Activated T-helper 1 cell treated with anti-CD3 and anti-CD28 coated beads, Interleukin-12 subunit alpha, Interleukin-12 subunit beta, Interleukin-2, Interleukin-4 antibody, amounts not matched to agents 30 ng/mL and 10 ng/mL and 1 ng/mL, durations not matched to agents 14 hours and 24 hours and 36 hours (primary cell): ENCODE measurements at regions not wholly inside any gene's neighbourhood (a gene's known extent, or its start where the extent isn't known, plus 50 kb on each side); places are given as distances from the start of the nearest gene placed in this dataset.

Experiments
- DNase-seq: peaks from one replicate; pipeline ENCODE4 v3.0.0; 2021; ENCODE audit warnings: low spot score
- H3K27ac Mint-ChIP-seq: one replicate; pipeline ENCODE4 v1.8.0; 2021; ENCODE audit warnings: mild to moderate bottlenecking, mixed read lengths
- H3K27me3 Mint-ChIP-seq: one replicate; pipeline ENCODE4 v1.8.0; 2022; ENCODE audit warnings: mild to moderate bottlenecking, moderate library complexity, mixed read lengths; ENCODE audit not compliant: insufficient read depth
- H3K36me3 Mint-ChIP-seq: one replicate; pipeline ENCODE4 v1.8.0; 2021; ENCODE audit warnings: low read depth, mixed read lengths
- H3K4me1 Mint-ChIP-seq: one replicate; pipeline ENCODE4 v1.8.0; 2021; ENCODE audit warnings: low read depth, mixed read lengths
- H3K4me3 Mint-ChIP-seq: one replicate; pipeline ENCODE4 v1.8.0; 2021; ENCODE audit warnings: mild to moderate bottlenecking, moderate library complexity, mixed read lengths
- H3K9me3 Mint-ChIP-seq: one replicate; pipeline ENCODE4 v1.8.0; 2021; ENCODE audit warnings: mixed read lengths
- intact Hi-C: fragments of 100-400 bp; cut with micrococcal nuclease; formaldehyde crosslinking; loops from one replicate; pipeline ENCODE4 v1.15.1; 2024

GRCh38 chr2:12795851-12796250, 79.1 kb downstream of the TRIB2 start:
- H3K27me3 Mint-ChIP-seq: no peaks in the 10 kb centered on the region
- H3K9me3 Mint-ChIP-seq: peaks cover 19% of the 10 kb centered on the region
- DNase-seq: no peak
- H3K27ac Mint-ChIP-seq: no peak overlapping the region
- H3K4me3 Mint-ChIP-seq: no peak overlapping the region
- intact Hi-C loops: no loop called here
- no peaks in the 10 kb centered on the region for H3K4me1 Mint-ChIP-seq
- no peaks in the 10 kb centered on the region for H3K36me3 Mint-ChIP-seq

GRCh38 chr2:12796657-12797056, 79.9 kb downstream of the TRIB2 start:
- H3K27ac Mint-ChIP-seq: no peak overlapping the region
- no peak for DNase-seq
- no peaks in the 10 kb centered on the region for H3K4me1 Mint-ChIP-seq
- H3K4me3 Mint-ChIP-seq: no peak overlapping the region
- no peaks in the 10 kb centered on the region for H3K27me3 Mint-ChIP-seq
- H3K36me3 Mint-ChIP-seq: no peaks in the 10 kb centered on the region
- intact Hi-C loops: no loop called here
- H3K9me3 Mint-ChIP-seq: peaks cover 25% of the 10 kb centered on the region

DNA sequence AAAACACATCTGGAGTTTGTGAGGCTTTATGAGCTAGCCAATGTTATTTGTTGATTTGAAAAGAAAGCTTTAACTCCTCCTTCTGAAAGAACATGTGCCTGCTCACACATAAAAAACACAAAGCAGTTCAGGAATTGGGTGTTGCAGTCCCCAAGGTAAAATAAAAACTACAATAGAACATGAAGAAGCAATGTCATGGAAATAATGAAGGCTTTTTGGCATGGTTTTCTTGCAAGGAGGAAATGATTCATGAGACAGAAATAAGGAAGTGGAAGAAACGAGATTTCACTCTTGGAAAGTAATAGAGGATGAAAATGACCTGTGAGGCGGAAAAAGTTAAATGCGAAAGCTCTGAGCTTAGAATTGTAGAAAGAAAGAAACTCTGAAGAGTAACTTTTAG, 81.1 kb downstream of the TRIB2 start:
- H3K4me3 Mint-ChIP-seq: no peak overlapping the region
- H3K27me3 Mint-ChIP-seq: no peaks in the 10 kb centered on the region
- no peaks in the 10 kb centered on the region for H3K36me3 Mint-ChIP-seq
- peaks cover 32% of the 10 kb centered on the region for H3K9me3 Mint-ChIP-seq
- no peak for DNase-seq
- intact Hi-C loops: no loop called here
- no peaks in the 10 kb centered on the region for H3K4me1 Mint-ChIP-seq
- no peak overlapping the region for H3K27ac Mint-ChIP-seq

DNA sequence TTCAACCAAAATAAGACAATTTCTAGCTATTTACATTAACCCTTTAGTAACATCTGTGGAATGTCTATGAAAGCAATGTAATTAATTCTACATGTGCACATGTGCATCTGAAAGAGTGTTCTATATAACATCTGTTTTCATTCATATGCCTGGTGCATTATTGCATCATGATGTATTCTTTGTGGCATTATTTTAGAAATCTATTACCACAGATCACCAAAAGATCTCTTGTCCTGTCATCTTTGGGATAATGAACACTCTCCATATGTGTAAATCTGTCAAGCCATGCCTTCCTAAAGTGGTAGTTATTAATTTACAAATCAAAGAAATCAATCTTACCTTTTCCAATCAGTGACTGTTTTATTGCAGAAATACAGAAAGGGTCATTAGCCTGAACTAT, 86.9 kb downstream of the TRIB2 start:
- no peaks in the 10 kb centered on the region for H3K4me1 Mint-ChIP-seq
- H3K36me3 Mint-ChIP-seq: no peaks in the 10 kb centered on the region
- peaks cover 32% of the 10 kb centered on the region for H3K9me3 Mint-ChIP-seq
- no peak overlapping the region for H3K27ac Mint-ChIP-seq
- no peak overlapping the region for H3K4me3 Mint-ChIP-seq
- H3K27me3 Mint-ChIP-seq: peaks cover 7% of the 10 kb centered on the region
- DNase-seq: no peak
- intact Hi-C loops: no loop called here

- no peak for DNase-seq
- Mint-ChIP-seq H3K4me3 (no peak overlapping the region), H3K27me3 (peaks cover 7% of the 10 kb centered on the region), H3K27ac (no peak overlapping the region), H3K4me1 (no peaks in the 10 kb centered on the region), H3K36me3 (no peaks in the 10 kb centered on the region), H3K9me3 (peaks cover 26% of the 10 kb centered on the region)
- intact Hi-C loops: no loop called here
These were observed 87.5 kb downstream of the TRIB2 start for GRCh38 chr2:12804091-12804856.

GRCh38 chr2:12805033-12805432, 88.3 kb downstream of the TRIB2 start:
- Mint-ChIP-seq H3K9me3 (peaks cover 21% of the 10 kb centered on the region), H3K27ac (no peak overlapping the region), H3K4me3 (no peak overlapping the region), H3K4me1 (no peaks in the 10 kb centered on the region), H3K27me3 (peaks cover 11% of the 10 kb centered on the region), H3K36me3 (no peaks in the 10 kb centered on the region)
- intact Hi-C loops: no loop called here
- DNase-seq: no peak

- H3K4me3 Mint-ChIP-seq: no peak overlapping the region
- H3K36me3 Mint-ChIP-seq: no peaks in the 10 kb centered on the region
- no peak overlapping the region for H3K27ac Mint-ChIP-seq
- no peak for DNase-seq
- no peaks in the 10 kb centered on the region for H3K4me1 Mint-ChIP-seq
- H3K27me3 Mint-ChIP-seq: peaks cover 11% of the 10 kb centered on the region
- intact Hi-C loops: no loop called here
- peaks cover 7% of the 10 kb centered on the region for H3K9me3 Mint-ChIP-seq
These were observed 90.0 kb downstream of the TRIB2 start for GRCh38 chr2:12806549-12807242.

- Mint-ChIP-seq H3K4me1 (no peaks in the 10 kb centered on the region), H3K27me3 (peaks cover 11% of the 10 kb centered on the region), H3K27ac (no peak overlapping the region), H3K36me3 (no peaks in the 10 kb centered on the region), H3K9me3 (no peaks in the 10 kb centered on the region), H3K4me3 (no peak overlapping the region)
- DNase-seq: no peak
- intact Hi-C loops: no loop called here
These were observed 91.4 kb downstream of the TRIB2 start for GRCh38 chr2:12807907-12808810.

DNA sequence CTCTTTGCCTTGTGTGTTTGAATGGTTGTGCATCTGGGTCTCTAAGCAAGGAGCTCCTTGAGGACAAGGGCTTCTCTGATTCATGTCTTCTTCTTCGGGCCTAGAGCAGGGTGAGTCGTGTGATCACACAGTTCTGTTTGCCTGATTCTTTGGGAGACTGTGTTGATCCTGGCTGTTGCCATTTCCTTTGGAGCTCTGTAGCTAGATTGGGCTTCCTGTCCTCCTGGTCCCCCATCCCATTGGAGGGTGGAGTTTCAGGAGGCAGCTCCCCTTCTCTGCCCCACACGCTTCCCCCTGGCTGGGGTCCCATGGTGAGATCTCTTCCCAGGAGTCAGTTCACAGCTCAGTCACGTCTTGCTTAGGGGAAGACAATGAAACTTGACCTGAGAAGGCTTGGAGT, 92.8 kb downstream of the TRIB2 start:
- no peaks in the 10 kb centered on the region for H3K36me3 Mint-ChIP-seq
- peaks cover 11% of the 10 kb centered on the region for H3K27me3 Mint-ChIP-seq
- no peaks in the 10 kb centered on the region for H3K4me1 Mint-ChIP-seq
- H3K27ac Mint-ChIP-seq: no peak overlapping the region
- DNase-seq: no peak
- no peaks in the 10 kb centered on the region for H3K9me3 Mint-ChIP-seq
- no peak overlapping the region for H3K4me3 Mint-ChIP-seq
- intact Hi-C loops: no loop called here

GRCh38 chr2:12811916-12812315, 95.2 kb downstream of the TRIB2 start:
- DNase-seq: no peak
- no peaks in the 10 kb centered on the region for H3K36me3 Mint-ChIP-seq
- no peak overlapping the region for H3K27ac Mint-ChIP-seq
- peaks cover 2% of the 10 kb centered on the region for H3K4me1 Mint-ChIP-seq
- intact Hi-C loops: no loop called here
- H3K27me3 Mint-ChIP-seq: peaks cover 8% of the 10 kb centered on the region
- H3K4me3 Mint-ChIP-seq: no peak overlapping the region
- H3K9me3 Mint-ChIP-seq: no peaks in the 10 kb centered on the region

DNA sequence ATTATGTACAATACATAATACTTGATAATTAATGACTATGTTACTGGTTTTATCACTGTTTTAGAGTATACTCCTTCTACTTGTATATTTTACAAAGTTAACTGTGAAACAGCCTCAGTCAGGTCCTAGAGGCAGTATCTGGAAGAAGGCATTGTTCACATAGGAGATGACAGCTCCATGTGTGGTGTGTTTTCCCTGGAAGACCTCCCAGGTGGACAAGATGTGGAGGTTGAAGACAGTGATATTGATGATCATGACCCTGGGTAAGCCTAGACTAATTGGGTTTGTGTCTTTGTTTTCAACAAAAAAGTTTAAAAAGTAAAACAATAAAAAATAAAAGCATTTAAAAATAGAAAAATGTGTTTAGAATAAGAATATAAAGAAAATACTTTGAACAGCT, 96.4 kb downstream of the TRIB2 start:
- no peak for DNase-seq
- Mint-ChIP-seq H3K4me1 (peaks cover 5% of the 10 kb centered on the region), H3K27ac (no peak overlapping the region), H3K27me3 (peaks cover 6% of the 10 kb centered on the region), H3K9me3 (no peaks in the 10 kb centered on the region), H3K36me3 (no peaks in the 10 kb centered on the region), H3K4me3 (no peak overlapping the region)
- intact Hi-C loops: no loop called here

DNA sequence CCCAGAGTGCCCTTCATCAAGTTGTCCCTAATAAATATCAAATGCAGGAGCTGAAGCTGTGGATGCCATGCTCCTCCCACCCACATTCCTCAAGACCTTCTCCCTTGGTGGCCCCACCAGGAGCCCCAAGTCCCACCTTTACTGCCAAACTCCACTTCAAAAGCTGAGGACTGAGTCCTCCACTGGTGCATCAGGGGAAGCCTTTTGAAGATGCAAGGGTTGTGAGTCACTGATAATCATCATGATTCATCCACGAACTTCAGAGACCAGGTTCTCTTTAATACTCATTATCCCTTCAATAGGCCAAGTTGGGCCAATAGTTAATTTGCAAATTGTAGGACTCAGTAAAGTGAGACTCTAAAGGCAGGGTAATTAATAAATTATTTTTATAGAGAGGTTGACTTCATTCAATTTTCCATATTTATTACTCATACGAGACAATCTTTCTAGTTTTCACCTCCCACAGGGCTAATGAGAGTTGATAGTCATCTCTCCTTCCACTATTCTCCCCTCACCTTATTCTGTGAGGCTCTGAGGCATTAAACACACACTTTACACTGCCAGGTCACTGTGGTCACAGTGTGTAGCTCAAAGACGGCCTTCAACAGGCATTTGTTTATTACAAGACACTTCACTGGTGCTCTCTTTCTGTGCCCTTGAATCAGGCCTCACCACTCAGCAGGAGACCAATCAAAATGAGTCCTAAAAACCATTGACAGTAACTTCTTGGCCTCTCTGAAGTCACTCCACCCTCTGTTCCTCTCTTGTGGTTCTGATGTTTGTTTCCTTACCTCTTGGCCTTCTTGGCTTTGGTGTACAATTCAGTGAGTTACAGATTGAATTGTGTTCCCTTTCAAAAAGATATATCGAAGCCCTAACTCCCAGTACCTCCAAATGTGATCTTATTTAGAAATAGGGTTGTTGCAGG, 99.9 kb downstream of the TRIB2 start:
- intact Hi-C loops: no loop called here
- no peak overlapping the region for H3K27ac Mint-ChIP-seq
- H3K27me3 Mint-ChIP-seq: peaks cover 12% of the 10 kb centered on the region
- peaks cover 5% of the 10 kb centered on the region for H3K4me1 Mint-ChIP-seq
- no peak for DNase-seq
- no peak overlapping the region for H3K4me3 Mint-ChIP-seq
- H3K9me3 Mint-ChIP-seq: no peaks in the 10 kb centered on the region
- no peaks in the 10 kb centered on the region for H3K36me3 Mint-ChIP-seq
